ENCODE measurements at regions not wholly inside any gene's neighbourhood (a gene's known extent, or its start where the extent isn't known, plus 50 kb on each side); places are given as distances from the start of the nearest gene placed in this dataset.

DNA sequence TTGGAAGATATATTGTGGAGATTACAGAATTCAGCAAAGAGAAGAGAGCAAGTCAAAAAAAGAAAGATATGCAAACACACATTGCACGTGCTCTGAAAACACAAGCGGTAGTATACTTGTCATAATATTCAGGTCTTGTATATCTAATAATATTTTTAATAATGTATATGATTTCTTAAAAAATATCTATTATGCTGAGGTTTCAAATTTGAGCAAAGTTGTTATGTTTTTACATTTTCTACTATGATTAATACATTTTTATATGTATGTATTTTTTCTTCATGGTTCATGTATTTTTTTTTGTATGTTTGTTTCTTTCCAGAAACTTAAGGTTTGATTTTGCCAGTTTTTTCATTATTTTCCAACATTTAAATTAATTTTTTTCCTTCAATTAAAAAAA is 752.4 kb upstream of the VSTM2A start:
- TF ChIP-seq CTCF (IDR thresholded peaks at IDR 0.05; ENCODE audit: low read depth, low read length, poor library complexity, severe bottlenecking) (no peak), EZH2phosphoT487 (IDR thresholded peaks at IDR 0.05; ENCODE audit: borderline replicate concordance, low read length) (no peak)

Data from DOHH2 (cell line).